Testis (tissue), 2 donors: ENCODE measurements at regions not wholly inside any gene's neighbourhood (a gene's known extent, or its start where the extent isn't known, plus 50 kb on each side); places are given as distances from the start of the nearest gene placed in this dataset.

Source experiments
- CTCF ChIP-seq, 3 experiments: fragments of 450-650 bp in 2 of 3; fragments of 200-600 bp in 1 of 3; sonication (generic) in 1 of 3; IDR thresholded peaks; one replicate each; pipeline ENCODE4 v1.5.1; 2016 to 2019; ENCODE audit warnings: antibody characterized with exemption in 3 of 3, mild to moderate bottlenecking in 2 of 3, moderate library complexity in 1 of 3
- POLR2A ChIP-seq: fragments of 450-650 bp; IDR thresholded peaks from one replicate; pipeline ENCODE4 v1.6.1; 2017; ENCODE audit warnings: antibody characterized with exemption, mild to moderate bottlenecking, moderate library complexity

GRCh38 chr11:39209981-39210380 lies 2249.5 kb downstream of the LRRC4C start:
- TF ChIP-seq CTCF (IDR thresholded peaks at IDR 0.05) (no peak), POLR2A (no peak)
